ENCODE measurements at regions not wholly inside any gene's neighbourhood (a gene's known extent, or its start where the extent isn't known, plus 50 kb on each side); places are given as distances from the start of the nearest gene placed in this dataset.

GRCh38 chr19:30146346-30146745, 204.3 kb downstream of the URI1 start:
- ChIA-PET CTCF (no interaction called here), POLR2A (no interaction called here)
- intact Hi-C loops (cut with DNase I, micrococcal nuclease), result no loop called here
- no peaks in the 10 kb centered on the region for H3K36me3 Mint-ChIP-seq (ENCODE audit: low read depth)
- H3K4me1 Mint-ChIP-seq (ENCODE audit: low read depth), result no peaks in the 10 kb centered on the region
- no peak overlapping the region for H3K4me3 Mint-ChIP-seq
- ATAC-seq (ENCODE audit: poor library complexity) (no peak), DNase-seq (no peak)
- no peak overlapping the region for H3K27ac Mint-ChIP-seq
- no peak overlapping the region for H3K4me3 ChIP-seq (ENCODE audit: low read length)
- no peaks in the 10 kb centered on the region for H3K36me3 ChIP-seq (ENCODE audit: insufficient read depth, low read length)
- no peak for TF ChIP-seq CTCF (IDR thresholded peaks at IDR 0.05)
- no peaks in the 10 kb centered on the region for H3K4me1 ChIP-seq (ENCODE audit: insufficient read depth, low read length)
- no peaks in the 10 kb centered on the region for H3K9me3 Mint-ChIP-seq
- peaks cover 5% of the 10 kb centered on the region for H3K27me3 Mint-ChIP-seq
- H3K27me3 ChIP-seq (ENCODE audit: control insufficient read depth in 1 of 2, insufficient read depth in 2 of 2, low read length in 2 of 2), result no peaks in the 10 kb centered on the region
- peaks cover 0 to 12% of the 10 kb centered on the region in 2 experiments for H3K9me3 ChIP-seq (ENCODE audit: control insufficient read depth in 1 of 2, insufficient read depth in 1 of 2, low read length in 2 of 2)
- no peak overlapping the region for H3K27ac ChIP-seq (ENCODE audit: low read depth in 1 of 2, low read length in 2 of 2)

GRCh38 chr19:30148039-30148790, 206.2 kb downstream of the URI1 start:
- ATAC-seq (ENCODE audit: poor library complexity) (no peak), DNase-seq (no peak)
- H3K27ac Mint-ChIP-seq, result no peak overlapping the region
- no peaks in the 10 kb centered on the region for H3K4me1 Mint-ChIP-seq (ENCODE audit: low read depth)
- H3K9me3 Mint-ChIP-seq, result no peaks in the 10 kb centered on the region
- no peaks in the 10 kb centered on the region for H3K36me3 Mint-ChIP-seq (ENCODE audit: low read depth)
- Histone ChIP-seq H3K4me3 (ENCODE audit: low read length) (no peak overlapping the region), H3K9me3 (ENCODE audit: control insufficient read depth in 1 of 2, insufficient read depth in 1 of 2, low read length in 2 of 2) (peaks cover 0 to 12% of the 10 kb centered on the region in 2 experiments), H3K4me1 (ENCODE audit: insufficient read depth, low read length) (no peaks in the 10 kb centered on the region), H3K36me3 (ENCODE audit: insufficient read depth, low read length) (no peaks in the 10 kb centered on the region), H3K27ac (ENCODE audit: low read depth in 1 of 2, low read length in 2 of 2) (no peak overlapping the region), H3K27me3 (ENCODE audit: control insufficient read depth in 1 of 2, insufficient read depth in 2 of 2, low read length in 2 of 2) (peaks cover 0 to 3% of the 10 kb centered on the region in 2 experiments)
- peaks cover 5% of the 10 kb centered on the region for H3K27me3 Mint-ChIP-seq
- no peak overlapping the region for H3K4me3 Mint-ChIP-seq
- TF ChIP-seq CTCF (IDR thresholded peaks at IDR 0.05), result no peak
- POLR2A ChIA-PET, result no interaction called here
- intact Hi-C loops (cut with DNase I, micrococcal nuclease), result no loop called here
- CTCF ChIA-PET, result no interaction called here

- H3K4me3 Mint-ChIP-seq, result no peak overlapping the region
- no peaks in the 10 kb centered on the region for H3K4me1 Mint-ChIP-seq (ENCODE audit: low read depth)
- no peaks in the 10 kb centered on the region for H3K9me3 Mint-ChIP-seq
- DNase-seq (no peak), ATAC-seq (ENCODE audit: poor library complexity) (no peak)
- TF ChIP-seq CTCF (IDR thresholded peaks at IDR 0.05), result no peak
- Histone ChIP-seq H3K4me3 (ENCODE audit: low read length) (no peak overlapping the region), H3K4me1 (ENCODE audit: insufficient read depth, low read length) (no peaks in the 10 kb centered on the region), H3K27me3 (ENCODE audit: control insufficient read depth in 1 of 2, insufficient read depth in 2 of 2, low read length in 2 of 2) (peaks cover 3 to 4% of the 10 kb centered on the region in 2 experiments), H3K9me3 (ENCODE audit: control insufficient read depth in 1 of 2, insufficient read depth in 1 of 2, low read length in 2 of 2) (peaks cover 0 to 12% of the 10 kb centered on the region in 2 experiments), H3K27ac (ENCODE audit: low read depth in 1 of 2, low read length in 2 of 2) (no peak overlapping the region), H3K36me3 (ENCODE audit: insufficient read depth, low read length) (no peaks in the 10 kb centered on the region)
- ChIA-PET CTCF (no interaction called here), POLR2A (no interaction called here)
- peaks cover 2% of the 10 kb centered on the region for H3K27me3 Mint-ChIP-seq
- no peak overlapping the region for H3K27ac Mint-ChIP-seq
- intact Hi-C loops (cut with DNase I, micrococcal nuclease), result no loop called here
- no peaks in the 10 kb centered on the region for H3K36me3 Mint-ChIP-seq (ENCODE audit: low read depth)
These were observed 206.8 kb downstream of the URI1 start for GRCh38 chr19:30148803-30149202.

Measured in CD4-positive, alpha-beta T cell (primary cell).